GM19467 (cell line): ENCODE measurements at regions not wholly inside any gene's neighbourhood (a gene's known extent, or its start where the extent isn't known, plus 50 kb on each side); places are given as distances from the start of the nearest gene placed in this dataset.
"Not testable (repeated sequence)": the region's sequence is repeated elsewhere in the genome, so short reads cannot be mapped to it uniquely, and the experiment has no call there.

Experiments used
- ATAC-seq: cut with Tn5 transposase; IDR thresholded peaks from one replicate; pipeline ENCODE4 v1.9.1; 2021; ENCODE audit warnings: mild to moderate bottlenecking, moderate library complexity; ENCODE audit not compliant: unreplicated experiment

GRCh38 chr4:164177153-164177552 is 576.8 kb upstream of the SMIM31 start:
- ATAC-seq = no peak

GRCh38 chr4:164177753-164178152 is 576.2 kb upstream of the SMIM31 start:
- ATAC-seq = no peak

- no peak for ATAC-seq
Measured at GRCh38 chr4:164188236-164188635, 565.7 kb upstream of the SMIM31 start.

GRCh38 chr4:164192844-164193243 is 561.1 kb upstream of the SMIM31 start:
- ATAC-seq = no peak

GRCh38 chr4:164193676-164194075 is 560.3 kb upstream of the SMIM31 start:
- ATAC-seq = no peak

- no peak for ATAC-seq
Measured at GRCh38 chr4:164197556-164197955, 556.4 kb upstream of the SMIM31 start.

GRCh38 chr4:164203476-164203875 is 550.5 kb upstream of the SMIM31 start:
- no peak for ATAC-seq

GRCh38 chr4:164204434-164204833 is 549.5 kb upstream of the SMIM31 start:
- ATAC-seq = no peak

- ATAC-seq = no peak
Measured at GRCh38 chr4:164207460-164207859, 546.5 kb upstream of the SMIM31 start.

- ATAC-seq = no peak
Measured at GRCh38 chr4:164210377-164210776, 543.6 kb upstream of the SMIM31 start.

- no peak for ATAC-seq
Measured at GRCh38 chr4:164212134-164212533, 541.8 kb upstream of the SMIM31 start.

- no peak for ATAC-seq
Measured at GRCh38 chr4:164212714-164213113, 541.2 kb upstream of the SMIM31 start.

- no peak for ATAC-seq
Measured at GRCh38 chr4:164215113-164215741, 538.7 kb upstream of the SMIM31 start.

- ATAC-seq = no peak
Measured at GRCh38 chr4:164221631-164222030, 532.3 kb upstream of the SMIM31 start.

GRCh38 chr4:164224871-164225270 is 529.1 kb upstream of the SMIM31 start:
- ATAC-seq = no peak

GRCh38 chr4:164229255-164229654 is 524.7 kb upstream of the SMIM31 start:
- no peak for ATAC-seq

- no peak for ATAC-seq
Measured at GRCh38 chr4:164239433-164239832, 514.5 kb upstream of the SMIM31 start.

- ATAC-seq = no peak
Measured at GRCh38 chr4:164239976-164240375, 514.0 kb upstream of the SMIM31 start.

GRCh38 chr4:164251257-164251656 is 502.7 kb upstream of the SMIM31 start:
- ATAC-seq = no peak

- ATAC-seq = no peak
Measured at GRCh38 chr4:164252286-164252685, 501.6 kb upstream of the SMIM31 start.

- ATAC-seq = no peak
Measured at GRCh38 chr4:164261831-164262230, 492.1 kb upstream of the SMIM31 start.

GRCh38 chr4:164262508-164262907 is 491.4 kb upstream of the SMIM31 start:
- not testable (repeated sequence) for ATAC-seq

- not testable (repeated sequence) for ATAC-seq
Measured at GRCh38 chr4:164277414-164277813, 476.5 kb upstream of the SMIM31 start.
